Spleen (tissue), 11 donors: ENCODE measurements at regions not wholly inside any gene's neighbourhood (a gene's known extent, or its start where the extent isn't known, plus 50 kb on each side); places are given as distances from the start of the nearest gene placed in this dataset.
A peak's percentile ranks its signal among the peaks of the same experiment; 100 is the strongest.

ENCODE experiments used
- DNase-seq: peaks from one replicate; pipeline ENCODE4 v3.0.0-alpha.2; 2020
- H3K27ac ChIP-seq, 8 donors: fragments of 200-600 bp; sonication (generic) in 7 of 8; 1 replicate in 4 of 8; 2 replicates in 4 of 8; pipeline versions ENCODE4 v1.5.0 to v1.8.0; 2016 to 2021; ENCODE audit warnings: inconsistent platforms in 4 of 8, mild to moderate bottlenecking in 4 of 8, moderate library complexity in 1 of 8
- H3K27me3 ChIP-seq, 7 donors: fragments of 200-600 bp; sonication (generic) in 6 of 7; replicated peaks in 1 of 7; 1 replicate in 4 of 7; 2 replicates in 3 of 7; pipeline versions ENCODE4 v1.5.0 to v1.8.0; 2016 to 2021; ENCODE audit warnings: inconsistent platforms in 3 of 7, mild to moderate bottlenecking in 1 of 7
- H3K36me3 ChIP-seq, 6 donors: fragments of 200-600 bp; sonication (generic) in 5 of 6; 1 replicate in 4 of 6; 2 replicates in 2 of 6; pipeline versions ENCODE4 v1.5.0 to v1.8.0; 2016 to 2021; ENCODE audit warnings: inconsistent platforms in 2 of 6
- H3K4me1 ChIP-seq, 6 donors: fragments of 200-600 bp; sonication (generic) in 5 of 6; 1 replicate in 3 of 6; 2 replicates in 3 of 6; pipeline versions ENCODE4 v1.5.0 to v1.8.0; 2016 to 2021; ENCODE audit warnings: inconsistent platforms in 3 of 6
- H3K4me3 ChIP-seq, 8 donors: fragments of 200-600 bp; sonication (generic) in 7 of 8; 1 replicate in 4 of 8; 2 replicates in 4 of 8; pipeline versions ENCODE4 v1.5.0 to v1.8.0; 2016 to 2021; ENCODE audit warnings: inconsistent platforms in 4 of 8, mild to moderate bottlenecking in 4 of 8, moderate library complexity in 2 of 8
- H3K9me3 ChIP-seq, 8 donors: fragments of 200-600 bp; sonication (generic) in 7 of 8; 1 replicate in 4 of 8; 2 replicates in 4 of 8; pipeline versions ENCODE4 v1.5.0 to v1.8.0; 2016 to 2021; ENCODE audit warnings: inconsistent platforms in 4 of 8
- CTCF ChIP-seq, 11 experiments: fragments of 200-600 bp in 7 of 11; fragments of 450-650 bp in 4 of 11; sonication (generic) in 4 of 11; IDR thresholded peaks in 8 of 11; conservative IDR thresholded peaks in 3 of 11; 1 replicate in 7 of 11; 2 replicates in 4 of 11; pipeline versions ENCODE4 v1.4.0 to v1.8.0; 2016 to 2021; ENCODE audit warnings: antibody characterized with exemption in 11 of 11, inconsistent platforms in 4 of 11, mild to moderate bottlenecking in 1 of 11
- POLR2A ChIP-seq, 3 donors: fragments of 450-650 bp; IDR thresholded peaks; one replicate each; pipeline ENCODE4 v1.5.1; 2017; ENCODE audit warnings: antibody characterized with exemption in 3 of 3, mild to moderate bottlenecking in 1 of 3
- POLR2AphosphoS5 ChIP-seq, 3 donors: sonication (generic); formaldehyde crosslinking; IDR thresholded peaks; one replicate each; pipeline ENCODE4 v1.5.1; 2017; ENCODE audit warnings: antibody characterized with exemption in 3 of 3
- WGBS, 5 donors: extraction: QIAGEN DNeasy Blood & Tissue Kit in 3 of 5; methylation state at CpG; one replicate each; pipeline versions ENCODE4 v1.1.5 to v1.1.7; 2013 to 2018; 5-methylcytosine and 5-hydroxymethylcytosine counted together
- intact Hi-C: fragments of 100-400 bp; cut with DNase I; formaldehyde crosslinking; loops from one replicate; pipeline ENCODE4 v1.15.0; 2023; ENCODE audit warnings: low total_unique reads
- donor health status: healthy with polysubstance abuse.
- donor health status: DM: no; HTN: no; CAD: no; lungs with moderate emphysema.
- donor health status: DM: no; HTN: no; CAD: no.
- donor health status: Bipolar disorder and iron deficiency.
- donor health status: healthy.
- donor health status: DM: no; HTN: no; CAD: no.
- donor health status: DM: yes; HTN: yes; CAD: no.

- no peaks in the 10 kb centered on the region for H3K36me3 ChIP-seq
- no peak for DNase-seq
- WGBS, 5 donors, result 78 to 89% (median 84%) methylated on average over 5 of the region's 5 CpGs
- H3K4me3 ChIP-seq, result no peak overlapping the region
- TF ChIP-seq POLR2AphosphoS5 (IDR thresholded peaks at IDR 0.05) (no peak), POLR2A (IDR thresholded peaks at IDR 0.05) (no peak), CTCF (IDR thresholded peaks at IDR 0.05 in 8 of 11, conservative IDR thresholded peaks at IDR 0.05 in 3 of 11) (no peak)
- H3K4me1 ChIP-seq, result peaks cover 0 to 20% (median 1%) of the 10 kb centered on the region in 6 donors
- no peaks in the 10 kb centered on the region for H3K27me3 ChIP-seq
- intact Hi-C loops, result no loop called here
- no peaks in the 10 kb centered on the region for H3K9me3 ChIP-seq
- H3K27ac ChIP-seq, result no peak overlapping the region
Observed at GRCh38 chr2:40043641-40044040, 264.6 kb upstream of the THUMPD2 start.

GRCh38 chr2:40043191-40043590 is 264.1 kb upstream of the THUMPD2 start:
- Histone ChIP-seq H3K4me1 (peaks cover 0 to 20% (median 1%) of the 10 kb centered on the region in 6 donors), H3K9me3 (no peaks in the 10 kb centered on the region), H3K27ac (no peak overlapping the region), H3K36me3 (no peaks in the 10 kb centered on the region), H3K4me3 (no peak overlapping the region), H3K27me3 (no peaks in the 10 kb centered on the region)
- no peak for TF ChIP-seq POLR2AphosphoS5 (IDR thresholded peaks at IDR 0.05)
- TF ChIP-seq POLR2A (IDR thresholded peaks at IDR 0.05), result no peak
- no peak for TF ChIP-seq CTCF (IDR thresholded peaks at IDR 0.05 in 8 of 11, conservative IDR thresholded peaks at IDR 0.05 in 3 of 11)
- 77 to 92% (median 89%) methylated on average over 4 of the region's 4 CpGs for WGBS, 5 donors
- intact Hi-C loops, result no loop called here
- DNase-seq, result no peak

GRCh38 chr2:40041422-40042382 is 262.6 kb upstream of the THUMPD2 start:
- Histone ChIP-seq H3K9me3 (no peaks in the 10 kb centered on the region), H3K27ac (peak overlapping the region in 1 of 8 donors; percentile 28), H3K27me3 (no peaks in the 10 kb centered on the region), H3K4me3 (no peak overlapping the region), H3K36me3 (no peaks in the 10 kb centered on the region), H3K4me1 (peaks cover 0 to 33% (median 6%) of the 10 kb centered on the region in 6 donors)
- no peak for DNase-seq
- WGBS, 5 donors, result 42 to 72% (median 64%) methylated on average over 6 of the region's 6 CpGs
- intact Hi-C loops, result no loop called here
- no peak for TF ChIP-seq POLR2AphosphoS5 (IDR thresholded peaks at IDR 0.05)
- TF ChIP-seq CTCF (IDR thresholded peaks at IDR 0.05 in 8 of 11, conservative IDR thresholded peaks at IDR 0.05 in 3 of 11), result no peak
- TF ChIP-seq POLR2A (IDR thresholded peaks at IDR 0.05), result no peak

- Histone ChIP-seq H3K4me1 (peaks cover 0 to 33% (median 6%) of the 10 kb centered on the region in 6 donors), H3K36me3 (no peaks in the 10 kb centered on the region), H3K27ac (no peak overlapping the region), H3K4me3 (no peak overlapping the region), H3K27me3 (no peaks in the 10 kb centered on the region), H3K9me3 (peaks cover 0 to 7% (median 3%) of the 10 kb centered on the region in 8 donors)
- intact Hi-C loops, result no loop called here
- TF ChIP-seq POLR2A (IDR thresholded peaks at IDR 0.05), result no peak
- no peak for TF ChIP-seq CTCF (IDR thresholded peaks at IDR 0.05 in 8 of 11, conservative IDR thresholded peaks at IDR 0.05 in 3 of 11)
- no peak for TF ChIP-seq POLR2AphosphoS5 (IDR thresholded peaks at IDR 0.05)
- DNase-seq, result no peak
Observed at GRCh38 chr2:40039549-40039948, 260.5 kb upstream of the THUMPD2 start.
